A549 (cell line): ENCODE measurements at regions not wholly inside any gene's neighbourhood (a gene's known extent, or its start where the extent isn't known, plus 50 kb on each side); places are given as distances from the start of the nearest gene placed in this dataset.

Experiments
- CEBPB ChIP-seq, 2 experiments: fragments of >200 bp in 1 of 2; sonication (Bioruptor Twin) in 1 of 2; formaldehyde crosslinking in 1 of 2; IDR thresholded peaks; 2 replicates each; pipeline ENCODE4 v1.6.1; 2012 to 2016
- EHF ChIP-seq: fragments of 250-450 bp; sonication (Bioruptor Pico); IDR thresholded peaks from 2 replicates; pipeline ENCODE4 v1.5.0; 2020; ENCODE audit warnings: mild to moderate bottlenecking
- JUN ChIP-seq, 2 experiments: fragments of >200 bp; sonication (Bioruptor Twin); formaldehyde crosslinking; IDR thresholded peaks; 2 replicates in 1 of 2; 3 replicates in 1 of 2; pipeline ENCODE4 v1.6.1; 2016 to 2017
- MAFK ChIP-seq: fragments of 450-650 bp; IDR thresholded peaks from 2 replicates; pipeline ENCODE4 v1.6.1; 2014; ENCODE audit not compliant: partially characterized antibody
- MYC ChIP-seq: IDR thresholded peaks from 2 replicates; pipeline ENCODE4 v1.6.1; 2012; ENCODE audit warnings: mild to moderate bottlenecking, inconsistent platforms, low read length, improper control_type of control experiment, borderline replicate concordance
- POLR2A ChIP-seq: IDR thresholded peaks from 2 replicates; pipeline ENCODE4 v1.6.1; 2012; ENCODE audit warnings: mild to moderate bottlenecking, low read length
- RCOR1 ChIP-seq: fragments of 150-350 bp; IDR thresholded peaks from 2 replicates; pipeline ENCODE4 v1.6.1; 2014; ENCODE audit warnings: antibody characterized with exemption, low read length, low read depth
- RFX5 ChIP-seq: fragments of 450-650 bp; IDR thresholded peaks from 2 replicates; pipeline ENCODE4 v1.7.1; 2014; ENCODE audit warnings: antibody characterized with exemption, mild to moderate bottlenecking, moderate library complexity
- TFCP2L1 ChIP-seq: fragments of 250-450 bp; sonication (Bioruptor Pico); IDR thresholded peaks from 2 replicates; pipeline ENCODE4 v1.5.0; 2021; ENCODE audit warnings: mild to moderate bottlenecking
- TF ChIP-seq, protein P1 (sequence below): fragments of >200 bp; sonication (Bioruptor Twin); formaldehyde crosslinking; IDR thresholded peaks from 3 replicates; pipeline ENCODE4 v1.5.1; 2016
- TF ChIP-seq, protein P2 (sequence below): IDR thresholded peaks from 2 replicates; pipeline ENCODE4 v1.6.1; 2012

DNA sequence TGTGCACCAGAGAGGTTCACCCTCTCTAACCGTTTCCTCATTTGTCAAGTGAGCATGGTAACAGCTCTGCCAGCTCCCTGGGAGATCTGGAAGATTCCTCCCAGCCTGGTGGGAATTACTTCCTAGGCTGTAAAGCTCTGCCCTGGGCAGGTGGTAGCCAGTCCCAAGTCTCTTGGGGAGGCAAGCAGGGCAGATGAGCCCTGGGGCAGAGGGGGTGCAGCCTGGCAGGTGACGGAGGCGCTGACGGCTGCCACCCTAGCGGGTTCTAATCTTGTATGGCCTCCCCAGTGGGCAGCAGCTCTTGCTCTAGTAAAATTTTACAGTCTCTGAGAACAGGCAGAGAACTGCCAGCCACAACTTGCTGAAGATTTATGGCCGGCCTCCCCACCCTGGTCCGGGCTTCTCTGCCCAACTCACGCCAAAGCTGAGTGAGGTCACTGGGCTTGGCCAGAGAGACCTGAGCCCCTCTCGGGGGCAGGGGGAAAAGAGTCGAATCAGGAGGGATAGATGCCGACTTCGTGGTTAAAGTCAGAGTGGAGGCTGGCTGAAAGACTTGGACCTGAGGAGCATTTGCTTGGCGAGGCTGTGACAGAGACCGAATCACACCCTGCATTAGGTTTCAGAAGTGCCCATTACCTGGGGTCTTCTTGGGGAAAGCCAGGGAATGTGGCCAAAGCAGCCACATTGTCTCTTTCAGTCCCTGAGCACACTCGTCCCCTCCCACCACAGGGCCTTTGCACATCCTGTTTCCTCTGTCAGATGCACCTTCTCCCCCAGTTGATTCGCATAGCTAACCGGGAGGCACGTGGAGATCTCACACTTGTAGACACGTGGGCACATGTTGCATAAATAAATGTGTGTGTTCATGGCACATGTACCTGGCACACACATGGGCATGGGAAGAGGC is 188.2 kb downstream of the MN1 start:
- TF ChIP-seq, protein P1, sequence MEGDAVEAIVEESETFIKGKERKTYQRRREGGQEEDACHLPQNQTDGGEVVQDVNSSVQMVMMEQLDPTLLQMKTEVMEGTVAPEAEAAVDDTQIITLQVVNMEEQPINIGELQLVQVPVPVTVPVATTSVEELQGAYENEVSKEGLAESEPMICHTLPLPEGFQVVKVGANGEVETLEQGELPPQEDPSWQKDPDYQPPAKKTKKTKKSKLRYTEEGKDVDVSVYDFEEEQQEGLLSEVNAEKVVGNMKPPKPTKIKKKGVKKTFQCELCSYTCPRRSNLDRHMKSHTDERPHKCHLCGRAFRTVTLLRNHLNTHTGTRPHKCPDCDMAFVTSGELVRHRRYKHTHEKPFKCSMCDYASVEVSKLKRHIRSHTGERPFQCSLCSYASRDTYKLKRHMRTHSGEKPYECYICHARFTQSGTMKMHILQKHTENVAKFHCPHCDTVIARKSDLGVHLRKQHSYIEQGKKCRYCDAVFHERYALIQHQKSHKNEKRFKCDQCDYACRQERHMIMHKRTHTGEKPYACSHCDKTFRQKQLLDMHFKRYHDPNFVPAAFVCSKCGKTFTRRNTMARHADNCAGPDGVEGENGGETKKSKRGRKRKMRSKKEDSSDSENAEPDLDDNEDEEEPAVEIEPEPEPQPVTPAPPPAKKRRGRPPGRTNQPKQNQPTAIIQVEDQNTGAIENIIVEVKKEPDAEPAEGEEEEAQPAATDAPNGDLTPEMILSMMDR = no peak
- TF ChIP-seq CEBPB (IDR thresholded peaks at IDR 0.05) = no peak
- no peak for TF ChIP-seq RCOR1
- TF ChIP-seq POLR2A = no peak
- TF ChIP-seq TFCP2L1 (CRISPR knock-in tag) = no peak
- no peak for TF ChIP-seq JUN (IDR thresholded peaks at IDR 0.05)
- TF ChIP-seq MYC = no peak
- no peak for TF ChIP-seq MAFK
- no peak for TF ChIP-seq RFX5
- no peak for TF ChIP-seq EHF (CRISPR knock-in tag)
- TF ChIP-seq, protein P2, sequence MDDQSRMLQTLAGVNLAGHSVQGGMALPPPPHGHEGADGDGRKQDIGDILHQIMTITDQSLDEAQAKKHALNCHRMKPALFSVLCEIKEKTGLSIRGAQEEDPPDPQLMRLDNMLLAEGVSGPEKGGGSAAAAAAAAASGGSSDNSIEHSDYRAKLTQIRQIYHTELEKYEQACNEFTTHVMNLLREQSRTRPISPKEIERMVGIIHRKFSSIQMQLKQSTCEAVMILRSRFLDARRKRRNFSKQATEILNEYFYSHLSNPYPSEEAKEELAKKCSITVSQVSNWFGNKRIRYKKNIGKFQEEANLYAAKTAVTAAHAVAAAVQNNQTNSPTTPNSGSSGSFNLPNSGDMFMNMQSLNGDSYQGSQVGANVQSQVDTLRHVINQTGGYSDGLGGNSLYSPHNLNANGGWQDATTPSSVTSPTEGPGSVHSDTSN = no peak
